Lower leg skin (tissue), 4 donors: ENCODE measurements at regions not wholly inside any gene's neighbourhood (a gene's known extent, or its start where the extent isn't known, plus 50 kb on each side); places are given as distances from the start of the nearest gene placed in this dataset.

Source experiments
- DNase-seq, 2 donors: peaks; one replicate each; pipeline ENCODE4 v3.0.0-alpha.2; 2019; ENCODE audit warnings: low spot score in 2 of 2
- H3K4me3 ChIP-seq: fragments of 200-600 bp; sonication (generic); 2 replicates; pipeline ENCODE4 v1.5.1; 2017; ENCODE audit warnings: mild to moderate bottlenecking, low read depth; ENCODE audit not compliant: poor library complexity, severe bottlenecking
- CTCF ChIP-seq, 3 donors: fragments of 450-650 bp; IDR thresholded peaks; one replicate each; pipeline ENCODE4 v1.5.1; 2016; ENCODE audit warnings: antibody characterized with exemption in 3 of 3, mild to moderate bottlenecking in 3 of 3, moderate library complexity in 2 of 3
- POLR2A ChIP-seq, 2 donors: fragments of 450-650 bp; IDR thresholded peaks; one replicate each; pipeline ENCODE4 v1.6.1; 2016 to 2017; ENCODE audit warnings: antibody characterized with exemption in 2 of 2, mild to moderate bottlenecking in 1 of 2, moderate library complexity in 1 of 2
- WGBS, 2 donors: methylation state at CpG; one replicate each; pipeline ENCODE4 v1.1.5; 2018; 5-methylcytosine and 5-hydroxymethylcytosine counted together
- intact Hi-C: fragments of 100-400 bp; cut with DNase I; formaldehyde crosslinking; loops from one replicate; pipeline ENCODE4 v1.15.0; 2023; ENCODE audit warnings: low total_unique reads

- 75% methylated on average over 9 of the region's 9 CpGs for WGBS, 2 donors
- H3K4me3 ChIP-seq = no peak overlapping the region
- intact Hi-C loops = no loop called here
- DNase-seq = no peak
- no peak for TF ChIP-seq CTCF (IDR thresholded peaks at IDR 0.05)
- no peak for TF ChIP-seq POLR2A (IDR thresholded peaks at IDR 0.05)
Measured at GRCh38 chr3:162269636-162270458, 773.2 kb downstream of the OTOL1 start.

- no peak for DNase-seq
- intact Hi-C loops = no loop called here
- no peak for TF ChIP-seq CTCF (IDR thresholded peaks at IDR 0.05)
- no peak for TF ChIP-seq POLR2A (IDR thresholded peaks at IDR 0.05)
Measured at GRCh38 chr3:162274070-162274469, 777.5 kb downstream of the OTOL1 start.

GRCh38 chr3:162278834-162279233 lies 782.2 kb downstream of the OTOL1 start:
- TF ChIP-seq CTCF (IDR thresholded peaks at IDR 0.05) = no peak
- no peak for TF ChIP-seq POLR2A (IDR thresholded peaks at IDR 0.05)
- H3K4me3 ChIP-seq = no peak overlapping the region
- WGBS, 2 donors = 67 to 84% methylated on average over 2 of the region's 2 CpGs
- no peak for DNase-seq
- intact Hi-C loops = no loop called here

More at GRCh38 chr3:162274070-162274469, 777.5 kb downstream of the OTOL1 start:
- no peak overlapping the region for H3K4me3 ChIP-seq

GRCh38 chr3:162285259-162285658 lies 788.7 kb downstream of the OTOL1 start:
- intact Hi-C loops = no loop called here
- H3K4me3 ChIP-seq = no peak overlapping the region
- no peak for DNase-seq
- WGBS, 2 donors = 64 to 80% methylated on average over 3 of the region's 3 CpGs
- no peak for TF ChIP-seq CTCF (IDR thresholded peaks at IDR 0.05)
- no peak for TF ChIP-seq POLR2A (IDR thresholded peaks at IDR 0.05)

GRCh38 chr3:162287600-162287999 lies 791.0 kb downstream of the OTOL1 start:
- DNase-seq = no peak
- no peak for TF ChIP-seq CTCF (IDR thresholded peaks at IDR 0.05)
- TF ChIP-seq POLR2A (IDR thresholded peaks at IDR 0.05) = no peak
- no peak overlapping the region for H3K4me3 ChIP-seq
- WGBS, 2 donors = 82 to 86% methylated on average over 2 of the region's 2 CpGs
- intact Hi-C loops = no loop called here

- 53 to 58% methylated on average over 1 of the region's 1 CpG for WGBS, 2 donors
- intact Hi-C loops = loop anchor here (5.0 kb wide), 1 partner anchor 955 kb away; no protein-coding TSS in a partner anchor
- no peak overlapping the region for H3K4me3 ChIP-seq
Measured at GRCh38 chr3:162292409-162292808, 795.8 kb downstream of the OTOL1 start.

More at GRCh38 chr3:162292409-162292808, 795.8 kb downstream of the OTOL1 start:
- TF ChIP-seq CTCF (IDR thresholded peaks at IDR 0.05) = no peak
- TF ChIP-seq POLR2A (IDR thresholded peaks at IDR 0.05) = no peak
- DNase-seq = no peak
